ENCODE measurements at regions not wholly inside any gene's neighbourhood (a gene's known extent, or its start where the extent isn't known, plus 50 kb on each side); places are given as distances from the start of the nearest gene placed in this dataset.

DNA sequence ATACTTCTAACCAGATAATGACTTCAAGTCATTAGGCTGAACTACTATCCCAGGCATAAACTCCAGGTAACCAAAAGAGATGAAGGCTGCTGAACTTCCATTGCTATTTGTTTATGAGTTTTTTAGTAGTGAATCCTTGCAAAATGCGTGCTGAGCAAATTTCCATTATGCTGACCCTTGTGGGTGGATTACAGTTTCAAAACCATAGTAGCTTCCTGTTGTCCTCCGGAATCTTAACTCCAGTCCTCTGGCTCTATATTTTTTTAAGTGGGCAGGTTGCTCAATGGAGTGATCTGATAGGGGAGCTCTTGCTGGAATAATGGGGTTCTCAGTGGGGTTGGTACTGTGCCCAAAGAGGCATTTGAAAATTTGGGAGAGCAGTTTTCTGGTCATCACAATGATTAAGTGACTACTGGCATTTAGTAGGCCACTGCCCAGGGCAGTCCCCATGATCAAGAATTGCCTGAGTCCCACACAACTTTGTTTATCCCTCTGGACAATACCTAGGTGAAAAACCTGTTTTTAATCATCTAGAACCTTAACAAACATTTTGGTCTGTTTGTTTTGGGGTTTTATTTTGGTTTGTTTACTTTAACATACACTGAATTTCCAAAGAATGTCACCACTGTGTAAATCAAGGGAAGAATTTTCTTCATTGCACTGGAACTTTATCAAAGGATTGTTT lies 302.3 kb upstream of the GATB start:
- no peaks in the 10 kb centered on the region for H3K79me2 ChIP-seq (ENCODE audit: insufficient read depth, low read length)
- H3K4me1 ChIP-seq (ENCODE audit: insufficient read depth, low read length): no peaks in the 10 kb centered on the region; the same call in 1 of the 2 replicates
- Mint-ChIP-seq H3K27ac (no peak overlapping the region), H3K4me3 (no peak overlapping the region), H3K9me3 (peaks cover 0 to 4% of the 10 kb centered on the region in 2 experiments; a peak in 3 of 5 replicates), H3K27me3 (ENCODE audit: low read depth) (peaks cover 2% of the 10 kb centered on the region; the same call in 1 of the 2 replicates), H3K36me3 (ENCODE audit: insufficient read depth in 1 of 3, low read depth in 3 of 3) (no peaks in the 10 kb centered on the region), H3K4me1 (peaks cover 15 to 21% of the 10 kb centered on the region in 2 experiments)
- no peak overlapping the region for H3K56ac ChIP-seq (ENCODE audit: insufficient read length, low read depth, low read length)
- H2BK120ac ChIP-seq (ENCODE audit: low read depth, low read length, poor library complexity, severe bottlenecking): no peak overlapping the region
- no peak overlapping the region for H4K5ac ChIP-seq (ENCODE audit: insufficient read length, low read depth, low read length)
- TF ChIP-seq, protein P1, sequence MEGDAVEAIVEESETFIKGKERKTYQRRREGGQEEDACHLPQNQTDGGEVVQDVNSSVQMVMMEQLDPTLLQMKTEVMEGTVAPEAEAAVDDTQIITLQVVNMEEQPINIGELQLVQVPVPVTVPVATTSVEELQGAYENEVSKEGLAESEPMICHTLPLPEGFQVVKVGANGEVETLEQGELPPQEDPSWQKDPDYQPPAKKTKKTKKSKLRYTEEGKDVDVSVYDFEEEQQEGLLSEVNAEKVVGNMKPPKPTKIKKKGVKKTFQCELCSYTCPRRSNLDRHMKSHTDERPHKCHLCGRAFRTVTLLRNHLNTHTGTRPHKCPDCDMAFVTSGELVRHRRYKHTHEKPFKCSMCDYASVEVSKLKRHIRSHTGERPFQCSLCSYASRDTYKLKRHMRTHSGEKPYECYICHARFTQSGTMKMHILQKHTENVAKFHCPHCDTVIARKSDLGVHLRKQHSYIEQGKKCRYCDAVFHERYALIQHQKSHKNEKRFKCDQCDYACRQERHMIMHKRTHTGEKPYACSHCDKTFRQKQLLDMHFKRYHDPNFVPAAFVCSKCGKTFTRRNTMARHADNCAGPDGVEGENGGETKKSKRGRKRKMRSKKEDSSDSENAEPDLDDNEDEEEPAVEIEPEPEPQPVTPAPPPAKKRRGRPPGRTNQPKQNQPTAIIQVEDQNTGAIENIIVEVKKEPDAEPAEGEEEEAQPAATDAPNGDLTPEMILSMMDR (conservative IDR thresholded peaks at IDR 0.05): no peak
- H3K4ac ChIP-seq (ENCODE audit: low read depth, low read length): no peak overlapping the region
- no peak overlapping the region for H3K18ac ChIP-seq (ENCODE audit: insufficient read length, low read depth, low read length)
- H3K4me2 ChIP-seq (ENCODE audit: insufficient read depth, insufficient read length, low read length): no peak overlapping the region
- H3K9me3 ChIP-seq (ENCODE audit: control insufficient read depth, low read depth, low read length): no peaks in the 10 kb centered on the region
- H3K27me3 ChIP-seq (ENCODE audit: insufficient read depth, low read length): no peaks in the 10 kb centered on the region
- H2BK5ac ChIP-seq (ENCODE audit: insufficient read length, low read length): no peak overlapping the region
- H4K8ac ChIP-seq (replicated peaks; ENCODE audit: insufficient read length, low read depth, low read length): no peak overlapping the region
- no peak overlapping the region for H2BK12ac ChIP-seq (ENCODE audit: insufficient read length, low read depth, low read length)
- no peak overlapping the region for H3K9ac ChIP-seq (ENCODE audit: extremely low read depth, insufficient read length, low read length)
- no peak overlapping the region for H2BK20ac ChIP-seq (ENCODE audit: low read depth, low read length, poor library complexity, severe bottlenecking)
- whole genome bisulfite sequencing (ENCODE audit: extremely low coverage, insufficient read length, low lambda C conversion rate): no CpG with 5 or more reads among the region's 2 CpGs
- DNase-seq: no peak
- H3T11ph ChIP-seq (ENCODE audit: low read length): no peak overlapping the region
- no peak overlapping the region for H4K91ac ChIP-seq (ENCODE audit: insufficient read length, low read depth, low read length)
- no peak overlapping the region for H3K27ac ChIP-seq (ENCODE audit: insufficient read length, low read depth, low read length)
- H2AK5ac ChIP-seq (ENCODE audit: insufficient read length, low read length): no peak overlapping the region
- H3K79me1 ChIP-seq (ENCODE audit: insufficient read depth, low read depth, low read length, poor library complexity, severe bottlenecking): no peaks in the 10 kb centered on the region
- no peak overlapping the region for H2AFZ ChIP-seq (ENCODE audit: low read length)
- no peaks in the 10 kb centered on the region for H3K23me2 ChIP-seq (ENCODE audit: insufficient read length, low read depth, low read length, poor library complexity, severe bottlenecking)
- H4K20me1 ChIP-seq (ENCODE audit: control insufficient read depth, insufficient read depth, insufficient read length): no peaks in the 10 kb centered on the region
- no peak overlapping the region for H2BK15ac ChIP-seq (ENCODE audit: low read depth, low read length)
- no peak overlapping the region for H3K23ac ChIP-seq (ENCODE audit: insufficient read length, low read depth, low read length)
- no peak overlapping the region for H3K14ac ChIP-seq (ENCODE audit: insufficient read depth, low read length)
